Activated naive CD4-positive, alpha-beta T cell treated with anti-CD3 and anti-CD28 coated beads, Interleukin-2, amount 50 U/mL, for 24 hours (primary cell): ENCODE measurements at regions not wholly inside any gene's neighbourhood (a gene's known extent, or its start where the extent isn't known, plus 50 kb on each side); places are given as distances from the start of the nearest gene placed in this dataset.

Experiments
- H3K27ac Mint-ChIP-seq: one replicate; pipeline ENCODE4 v1.8.0; 2021; ENCODE audit warnings: mild to moderate bottlenecking, mixed read lengths
- H3K27me3 Mint-ChIP-seq: one replicate; pipeline ENCODE4 v1.8.0; 2021; ENCODE audit warnings: mixed read lengths
- H3K36me3 Mint-ChIP-seq: one replicate; pipeline ENCODE4 v1.8.0; 2021; ENCODE audit warnings: mixed read lengths
- H3K4me1 Mint-ChIP-seq: one replicate; pipeline ENCODE4 v1.8.0; 2021; ENCODE audit warnings: mixed read lengths
- H3K4me3 Mint-ChIP-seq: one replicate; pipeline ENCODE4 v1.8.0; 2021; ENCODE audit warnings: mild to moderate bottlenecking, mixed read lengths
- H3K9me3 Mint-ChIP-seq: one replicate; pipeline ENCODE4 v1.8.0; 2021; ENCODE audit warnings: mixed read lengths

DNA sequence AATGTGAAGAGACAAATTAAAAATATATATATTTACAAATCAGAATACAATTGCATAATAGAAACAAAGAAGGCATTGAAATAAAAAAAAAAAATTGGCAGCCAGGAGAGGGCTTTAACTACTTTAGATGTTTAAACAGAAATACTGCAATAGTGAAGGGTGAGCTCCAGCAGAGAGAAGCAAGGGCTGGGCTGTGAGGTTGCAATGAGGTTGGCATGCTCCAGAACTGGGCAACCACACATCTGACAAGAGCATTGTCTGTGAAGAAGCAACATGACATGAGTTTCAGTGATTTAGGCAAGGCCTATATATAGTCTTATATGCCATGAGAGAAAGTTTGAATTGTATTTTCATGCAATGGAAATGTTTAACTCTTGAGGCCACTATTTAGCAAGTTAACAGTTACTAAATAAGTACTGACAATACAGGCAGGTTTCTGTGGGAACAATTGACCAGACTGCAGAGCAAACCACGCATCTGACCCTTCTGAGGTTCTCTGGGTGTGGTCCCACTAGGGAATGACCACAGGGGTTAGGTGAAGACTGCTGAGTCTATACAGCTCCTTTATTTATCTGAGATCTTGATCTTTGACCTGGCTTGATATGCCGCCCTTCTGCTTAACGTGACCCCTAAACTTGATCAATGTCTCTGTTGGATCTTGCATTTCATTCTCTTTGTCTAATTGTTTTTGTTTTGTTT, 354.2 kb upstream of the PIK3C3 start:
- no peak overlapping the region for H3K4me3 Mint-ChIP-seq
- no peaks in the 10 kb centered on the region for H3K4me1 Mint-ChIP-seq
- H3K27ac Mint-ChIP-seq, result no peak overlapping the region
- H3K36me3 Mint-ChIP-seq, result no peaks in the 10 kb centered on the region
- H3K27me3 Mint-ChIP-seq, result no peaks in the 10 kb centered on the region
- H3K9me3 Mint-ChIP-seq, result no peaks in the 10 kb centered on the region

DNA sequence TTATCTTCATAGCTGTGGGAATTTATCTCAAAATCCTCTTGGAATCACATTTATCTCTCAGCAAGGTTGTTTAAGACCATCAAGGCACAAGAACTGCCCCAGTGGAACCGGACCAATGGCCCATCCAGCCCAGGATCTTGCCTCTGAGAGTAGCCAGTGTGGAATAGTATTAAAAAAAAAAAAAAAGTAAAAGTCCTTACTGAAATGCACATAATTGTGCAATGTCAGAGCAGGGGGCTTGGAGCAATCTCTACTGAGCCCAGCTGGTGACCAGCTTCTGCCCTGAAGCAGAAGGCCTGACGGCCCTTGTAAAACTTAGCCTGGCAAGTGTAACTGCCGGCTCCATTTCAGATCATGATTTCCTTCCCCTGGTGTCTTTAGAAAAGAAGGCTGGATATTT, 355.6 kb upstream of the PIK3C3 start:
- Mint-ChIP-seq H3K27me3 (no peaks in the 10 kb centered on the region), H3K4me3 (no peak overlapping the region), H3K4me1 (no peaks in the 10 kb centered on the region), H3K36me3 (no peaks in the 10 kb centered on the region), H3K27ac (no peak overlapping the region), H3K9me3 (no peaks in the 10 kb centered on the region)

DNA sequence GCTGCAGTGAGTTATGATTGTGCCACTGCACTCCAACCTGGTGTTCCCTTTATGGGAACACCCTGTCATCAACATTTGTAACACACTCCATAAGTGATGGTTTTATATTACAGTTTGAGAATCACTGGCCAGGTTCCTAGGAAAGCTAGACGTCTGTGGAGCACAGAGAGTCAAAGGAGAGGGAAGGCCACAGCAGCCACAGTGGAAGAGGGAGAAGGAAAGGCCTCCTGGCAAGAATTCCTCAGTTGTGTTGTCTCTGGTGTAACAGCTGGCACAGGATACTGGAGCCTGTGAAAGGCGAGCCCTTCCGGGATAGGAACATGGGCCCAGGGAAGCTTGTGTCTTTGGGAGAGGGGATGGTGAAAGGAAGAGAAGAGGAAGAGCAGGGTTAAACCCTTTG, 360.5 kb upstream of the PIK3C3 start:
- no peaks in the 10 kb centered on the region for H3K36me3 Mint-ChIP-seq
- no peaks in the 10 kb centered on the region for H3K4me1 Mint-ChIP-seq
- H3K9me3 Mint-ChIP-seq, result peaks cover under 1% of the 10 kb centered on the region
- H3K27ac Mint-ChIP-seq, result no peak overlapping the region
- no peaks in the 10 kb centered on the region for H3K27me3 Mint-ChIP-seq
- H3K4me3 Mint-ChIP-seq, result no peak overlapping the region

DNA sequence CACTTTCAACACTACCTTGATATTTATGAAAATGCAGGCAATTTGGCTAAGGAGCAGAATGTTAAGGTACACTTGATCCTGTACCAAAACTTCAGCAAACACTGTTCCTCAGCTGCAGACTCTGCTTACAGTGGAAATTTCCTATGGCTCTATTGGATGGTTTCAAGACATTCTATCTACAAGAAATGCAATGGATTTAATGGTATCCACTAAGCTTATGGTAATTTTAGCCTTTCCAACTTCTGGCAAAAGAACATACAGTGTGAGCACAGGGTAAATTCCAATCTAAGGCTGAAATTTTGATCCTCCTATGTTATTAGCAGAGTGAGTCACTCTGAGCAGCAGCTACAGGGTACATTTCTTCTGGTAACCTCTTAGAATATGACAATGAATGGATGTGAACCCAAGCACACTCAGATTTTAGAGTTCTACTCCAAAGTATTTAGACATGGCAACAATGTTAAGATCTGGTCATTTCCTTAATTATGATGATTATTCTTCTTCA, 361.8 kb upstream of the PIK3C3 start:
- H3K27me3 Mint-ChIP-seq, result no peaks in the 10 kb centered on the region
- no peak overlapping the region for H3K4me3 Mint-ChIP-seq
- no peaks in the 10 kb centered on the region for H3K36me3 Mint-ChIP-seq
- no peak overlapping the region for H3K27ac Mint-ChIP-seq
- H3K4me1 Mint-ChIP-seq, result no peaks in the 10 kb centered on the region
- H3K9me3 Mint-ChIP-seq, result peaks cover 4% of the 10 kb centered on the region

DNA sequence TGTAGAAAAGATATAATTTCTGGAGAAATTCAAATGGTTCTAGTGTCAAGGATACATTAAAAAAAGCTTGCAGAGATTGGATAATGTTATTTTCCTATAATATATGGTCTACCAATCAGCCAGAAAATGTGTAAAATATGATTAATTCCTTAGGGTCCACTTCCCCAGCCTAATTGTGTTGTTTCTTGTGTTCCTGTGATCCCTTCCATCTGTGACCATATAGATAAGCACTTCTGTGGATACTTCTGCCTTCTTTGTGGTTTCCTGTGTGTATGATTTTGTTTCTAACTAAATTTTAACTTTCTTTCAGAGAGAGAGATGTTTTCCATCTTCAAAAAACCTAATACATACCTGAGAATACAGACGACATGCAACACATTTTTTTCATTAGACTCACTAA, 367.1 kb upstream of the PIK3C3 start:
- Mint-ChIP-seq H3K36me3 (no peaks in the 10 kb centered on the region), H3K27ac (no peak overlapping the region), H3K4me1 (no peaks in the 10 kb centered on the region), H3K4me3 (no peak overlapping the region), H3K9me3 (peaks cover 4% of the 10 kb centered on the region), H3K27me3 (no peaks in the 10 kb centered on the region)

DNA sequence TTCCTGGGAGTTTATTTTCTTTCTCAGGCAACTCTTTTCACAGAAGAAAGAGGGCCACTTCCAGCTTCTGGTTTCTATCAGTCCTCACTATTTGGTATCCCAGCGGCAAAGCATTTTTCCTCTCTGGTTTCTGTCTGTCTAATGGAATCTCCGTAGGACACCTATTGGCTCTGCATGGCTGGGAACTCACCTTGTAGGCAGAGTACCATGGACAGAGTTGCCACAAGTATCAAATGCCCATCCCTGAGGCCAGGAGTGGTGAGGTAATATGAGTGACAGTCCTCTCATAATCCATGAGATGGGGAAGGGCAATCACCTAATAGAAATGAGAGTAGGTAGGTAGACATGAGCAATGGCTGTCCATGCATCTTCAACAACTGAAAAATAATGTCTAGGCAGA, 369.5 kb upstream of the PIK3C3 start:
- Mint-ChIP-seq H3K27me3 (no peaks in the 10 kb centered on the region), H3K4me3 (no peak overlapping the region), H3K36me3 (no peaks in the 10 kb centered on the region), H3K27ac (no peak overlapping the region), H3K4me1 (no peaks in the 10 kb centered on the region), H3K9me3 (peaks cover 4% of the 10 kb centered on the region)

DNA sequence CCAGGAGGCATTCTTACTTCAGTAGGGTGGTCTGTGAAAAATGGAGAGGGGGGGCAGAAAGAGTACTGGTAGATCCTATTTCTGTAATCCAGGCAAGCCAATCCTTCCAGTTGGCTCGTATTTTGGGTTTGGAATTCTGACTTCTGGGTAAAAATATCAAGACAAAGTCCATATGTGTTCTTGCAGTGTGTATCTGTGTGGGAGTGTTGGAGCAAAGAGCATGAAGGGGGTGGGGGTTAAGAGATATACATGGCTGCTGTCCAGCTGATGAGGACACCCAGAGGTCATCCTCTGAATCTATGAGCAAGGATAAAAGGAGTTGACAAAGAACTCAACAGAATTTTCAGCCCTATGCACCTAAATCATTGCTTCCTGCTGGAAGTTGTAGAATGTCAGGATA, 375.8 kb upstream of the PIK3C3 start:
- Mint-ChIP-seq H3K36me3 (no peaks in the 10 kb centered on the region), H3K9me3 (peaks cover 9% of the 10 kb centered on the region), H3K4me3 (no peak overlapping the region), H3K27me3 (no peaks in the 10 kb centered on the region), H3K27ac (no peak overlapping the region), H3K4me1 (no peaks in the 10 kb centered on the region)

DNA sequence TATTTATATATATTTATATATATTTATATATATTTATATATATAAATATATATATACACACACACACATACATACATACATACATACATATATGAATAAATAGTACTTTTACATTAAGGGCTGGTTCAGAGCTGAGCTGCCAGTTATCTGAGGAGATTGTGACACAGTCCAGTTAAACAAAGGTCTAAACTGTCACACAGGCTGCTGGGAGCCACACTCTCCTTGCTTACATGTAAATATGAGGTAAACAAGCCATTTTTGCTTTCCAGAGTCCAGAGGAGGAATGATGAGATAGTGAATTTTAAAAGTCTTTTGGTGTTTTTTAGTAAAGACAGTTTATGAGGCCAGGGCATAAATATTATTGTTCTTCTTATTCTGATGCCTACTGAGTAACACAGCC, 377.5 kb upstream of the PIK3C3 start:
- H3K27me3 Mint-ChIP-seq, result no peaks in the 10 kb centered on the region
- no peaks in the 10 kb centered on the region for H3K4me1 Mint-ChIP-seq
- H3K36me3 Mint-ChIP-seq, result no peaks in the 10 kb centered on the region
- no peak overlapping the region for H3K27ac Mint-ChIP-seq
- peaks cover 9% of the 10 kb centered on the region for H3K9me3 Mint-ChIP-seq
- H3K4me3 Mint-ChIP-seq, result no peak overlapping the region

DNA sequence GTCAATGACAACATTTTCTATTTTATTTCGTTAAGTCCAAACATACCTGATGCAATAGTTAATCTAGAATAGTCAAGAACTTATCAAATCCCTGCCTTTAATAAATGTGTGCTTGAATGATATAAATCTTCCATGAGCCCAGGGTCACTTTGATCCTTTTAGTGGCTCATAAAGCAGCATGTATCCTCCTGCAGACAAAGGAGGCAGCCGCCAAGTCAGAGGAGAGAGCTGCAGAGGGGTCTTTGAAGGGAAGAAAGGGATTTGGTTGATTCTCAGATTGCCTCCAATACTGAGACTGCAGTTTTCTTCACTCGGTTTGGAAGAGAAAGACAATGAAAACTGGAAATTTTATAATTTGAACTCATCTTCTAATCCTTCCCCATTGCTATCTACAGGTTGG, 378.4 kb upstream of the PIK3C3 start:
- H3K27me3 Mint-ChIP-seq, result no peaks in the 10 kb centered on the region
- H3K36me3 Mint-ChIP-seq, result no peaks in the 10 kb centered on the region
- H3K9me3 Mint-ChIP-seq, result peaks cover 12% of the 10 kb centered on the region
- H3K4me1 Mint-ChIP-seq, result no peaks in the 10 kb centered on the region
- H3K4me3 Mint-ChIP-seq, result no peak overlapping the region
- H3K27ac Mint-ChIP-seq, result no peak overlapping the region

DNA sequence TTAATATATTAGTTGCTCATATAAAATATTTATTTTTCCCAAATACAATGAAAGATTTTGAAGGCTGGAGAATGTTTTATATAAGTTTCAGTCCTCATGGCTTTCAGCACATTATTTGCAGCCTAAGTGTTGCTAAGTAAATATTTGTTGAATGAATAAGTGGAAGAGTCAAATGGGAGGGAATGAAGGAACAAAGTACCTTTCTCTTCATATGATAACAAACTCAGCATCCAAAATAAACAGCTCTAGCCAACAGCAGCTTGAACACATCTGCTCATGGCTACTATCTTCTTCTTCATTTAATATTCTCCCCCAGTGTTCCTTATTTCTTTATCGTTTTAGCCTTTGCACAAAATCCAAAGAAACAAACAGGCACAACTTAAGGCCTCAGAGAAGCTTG, 385.2 kb upstream of the PIK3C3 start:
- Mint-ChIP-seq H3K9me3 (peaks cover 7% of the 10 kb centered on the region), H3K4me1 (no peaks in the 10 kb centered on the region), H3K27ac (no peak overlapping the region), H3K36me3 (no peaks in the 10 kb centered on the region), H3K4me3 (no peak overlapping the region), H3K27me3 (no peaks in the 10 kb centered on the region)

DNA sequence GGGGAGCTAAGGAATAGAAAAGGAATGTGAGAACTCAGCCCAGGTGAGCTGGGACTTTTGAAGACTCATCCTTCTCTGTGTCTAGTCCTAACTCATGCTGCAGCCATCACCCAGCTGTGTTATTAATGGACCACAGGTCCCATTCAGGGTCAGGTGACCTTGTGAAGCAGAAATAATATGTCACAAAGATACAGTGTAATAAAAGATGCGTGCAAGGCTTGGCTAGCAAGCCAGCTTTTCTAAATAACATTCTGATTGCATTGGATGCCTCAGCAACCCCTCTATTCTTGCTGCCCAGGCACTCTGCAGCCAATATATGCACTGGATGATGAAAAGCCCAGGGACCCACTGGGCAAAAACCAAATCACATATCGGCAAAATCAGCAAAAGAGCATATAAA, 393.1 kb upstream of the PIK3C3 start:
- H3K4me1 Mint-ChIP-seq, result no peaks in the 10 kb centered on the region
- no peaks in the 10 kb centered on the region for H3K9me3 Mint-ChIP-seq
- H3K27ac Mint-ChIP-seq, result no peak overlapping the region
- no peak overlapping the region for H3K4me3 Mint-ChIP-seq
- no peaks in the 10 kb centered on the region for H3K27me3 Mint-ChIP-seq
- no peaks in the 10 kb centered on the region for H3K36me3 Mint-ChIP-seq

DNA sequence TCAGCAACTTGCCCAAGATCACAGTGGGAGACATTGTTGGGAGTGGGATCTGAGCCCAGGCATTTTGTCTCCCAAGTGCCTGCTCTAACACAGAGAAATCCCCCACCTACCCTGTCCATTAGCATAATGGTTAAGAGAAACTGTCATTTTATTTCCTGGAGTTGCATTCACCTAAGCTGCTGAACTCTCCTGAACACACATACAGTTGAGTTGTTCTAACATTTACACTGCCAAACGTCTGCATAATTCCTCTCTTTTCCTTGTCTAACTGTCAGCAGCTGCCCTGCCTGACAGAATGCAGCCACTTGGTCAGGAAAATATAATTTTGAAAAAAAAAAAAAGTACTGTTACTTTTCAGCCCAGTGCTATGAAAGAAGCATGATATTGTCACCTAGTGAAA, 396.3 kb upstream of the PIK3C3 start:
- Mint-ChIP-seq H3K27ac (no peak overlapping the region), H3K36me3 (no peaks in the 10 kb centered on the region)

DNA sequence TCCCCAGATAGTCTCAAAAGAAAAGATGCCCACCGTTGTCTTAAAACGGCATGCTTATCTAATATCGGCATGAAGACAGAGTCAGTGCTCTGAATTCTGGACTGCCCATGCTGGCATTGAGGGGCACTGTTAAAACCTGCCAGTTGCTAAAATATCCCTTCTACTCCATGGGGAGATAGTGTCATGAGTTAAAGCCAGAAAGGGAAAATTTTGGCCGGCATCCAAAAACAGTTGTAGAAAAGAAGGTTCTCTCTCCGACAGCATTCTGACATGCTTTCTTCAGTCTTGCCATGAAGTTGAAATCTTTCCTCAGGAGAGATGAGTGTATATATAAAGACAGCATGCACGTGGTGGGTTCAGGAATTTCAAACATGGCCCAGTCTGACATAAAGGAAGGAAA, 401.3 kb upstream of the PIK3C3 start:
- Mint-ChIP-seq H3K4me3 (no peak overlapping the region), H3K27ac (no peak overlapping the region), H3K27me3 (no peaks in the 10 kb centered on the region), H3K36me3 (no peaks in the 10 kb centered on the region), H3K9me3 (no peaks in the 10 kb centered on the region), H3K4me1 (no peaks in the 10 kb centered on the region)

More for the DNA sequence above, 396.3 kb upstream of the PIK3C3 start:
- Mint-ChIP-seq H3K4me1 (no peaks in the 10 kb centered on the region), H3K9me3 (no peaks in the 10 kb centered on the region), H3K4me3 (no peak overlapping the region), H3K27me3 (no peaks in the 10 kb centered on the region)

DNA sequence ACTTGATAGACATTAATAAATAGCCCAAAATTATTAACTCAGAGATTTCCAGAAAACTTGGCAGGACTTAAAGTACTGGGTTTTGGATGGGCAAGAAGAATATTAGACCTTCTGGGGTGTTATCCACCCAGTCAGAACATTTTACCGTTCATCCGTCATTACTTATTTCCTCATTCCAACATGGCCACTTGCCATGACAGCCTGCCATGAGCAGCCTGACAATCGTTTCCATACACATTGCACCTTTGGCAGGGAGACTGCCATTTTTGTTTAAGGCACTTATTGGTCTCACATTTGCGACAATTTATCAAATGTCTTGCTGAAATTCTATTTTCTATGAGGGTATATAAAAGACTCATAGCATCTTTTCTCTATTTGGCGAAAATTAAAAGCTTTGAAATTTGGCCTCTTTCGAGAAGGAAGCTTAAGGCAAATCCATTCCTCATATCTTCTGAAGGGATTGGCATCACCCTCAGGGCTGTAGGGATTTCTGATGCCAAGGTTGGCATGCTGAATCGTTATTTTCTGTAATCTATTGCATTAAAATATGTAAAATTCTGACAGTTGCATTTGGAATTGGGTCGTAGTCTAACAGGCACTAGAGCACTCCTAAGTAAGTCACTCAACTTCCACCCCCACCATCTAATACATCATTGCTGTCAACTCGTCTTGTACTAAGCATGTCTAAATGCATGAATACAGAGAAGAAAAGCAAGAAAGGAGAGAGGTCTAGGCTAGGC, 406.3 kb upstream of the PIK3C3 start:
- no peak overlapping the region for H3K4me3 Mint-ChIP-seq
- no peaks in the 10 kb centered on the region for H3K9me3 Mint-ChIP-seq
- no peaks in the 10 kb centered on the region for H3K4me1 Mint-ChIP-seq
- H3K36me3 Mint-ChIP-seq, result no peaks in the 10 kb centered on the region
- no peak overlapping the region for H3K27ac Mint-ChIP-seq
- no peaks in the 10 kb centered on the region for H3K27me3 Mint-ChIP-seq

DNA sequence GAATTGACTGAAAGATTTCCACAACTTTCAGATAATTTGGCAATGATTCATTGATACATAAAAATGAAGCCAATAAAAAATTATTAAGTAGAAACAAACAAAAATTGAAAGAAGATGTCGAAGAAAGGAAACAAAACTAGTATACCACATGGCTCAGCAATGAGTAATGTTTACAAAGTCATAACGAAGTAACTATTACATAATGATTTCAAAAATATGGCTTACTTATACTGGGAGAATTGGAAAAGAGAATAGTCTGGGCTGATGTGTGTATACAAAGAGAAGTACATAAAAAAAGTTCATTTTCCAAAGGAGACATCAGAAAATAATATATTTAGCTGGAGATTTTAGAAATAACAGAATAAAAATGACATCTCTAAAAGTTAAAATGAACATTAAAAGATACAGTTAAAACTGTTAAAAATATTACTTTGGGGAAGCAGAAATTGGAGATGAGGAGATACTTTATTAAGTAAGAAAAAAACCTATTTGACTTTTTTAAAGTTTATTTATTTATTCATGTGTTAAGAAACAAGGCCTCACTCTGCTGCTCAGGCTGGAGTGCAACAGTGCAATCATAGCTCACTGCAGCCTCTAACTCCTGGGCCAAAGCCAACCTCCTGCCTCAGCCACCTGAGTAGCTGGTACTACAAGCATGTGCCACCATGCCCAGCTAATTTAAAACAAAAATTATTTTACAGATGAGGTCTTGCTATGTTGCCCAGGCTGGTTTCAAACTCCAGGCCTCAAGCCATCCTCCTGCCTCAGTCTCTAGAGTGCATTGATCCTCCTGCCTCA, 409.7 kb upstream of the PIK3C3 start:
- Mint-ChIP-seq H3K4me1 (no peaks in the 10 kb centered on the region), H3K4me3 (no peak overlapping the region), H3K27me3 (no peaks in the 10 kb centered on the region), H3K27ac (no peak overlapping the region), H3K36me3 (no peaks in the 10 kb centered on the region), H3K9me3 (peaks cover 5% of the 10 kb centered on the region)

DNA sequence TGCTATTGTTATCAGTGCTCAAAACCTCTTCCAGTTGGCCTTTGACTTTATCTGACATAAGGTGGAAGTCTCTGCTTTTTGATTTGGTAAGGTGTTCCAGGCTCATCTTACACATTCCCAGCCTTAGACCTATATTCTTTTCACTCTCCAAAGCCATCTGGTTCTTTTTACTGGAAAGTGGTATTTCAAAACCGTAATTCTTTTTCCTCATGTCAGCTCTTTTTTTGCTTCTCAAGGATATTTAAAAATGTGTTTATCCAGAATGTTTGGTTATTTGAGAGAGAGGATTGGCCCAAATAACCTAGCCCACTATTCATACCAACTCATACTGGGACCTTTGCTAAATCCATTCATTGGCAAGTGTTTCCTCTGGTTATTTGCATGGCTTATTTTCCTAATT, 411.2 kb upstream of the PIK3C3 start:
- H3K36me3 Mint-ChIP-seq, result no peaks in the 10 kb centered on the region

More for the DNA sequence above, 411.2 kb upstream of the PIK3C3 start:
- Mint-ChIP-seq H3K4me3 (no peak overlapping the region), H3K27ac (no peak overlapping the region), H3K27me3 (no peaks in the 10 kb centered on the region), H3K9me3 (peaks cover 10% of the 10 kb centered on the region), H3K4me1 (no peaks in the 10 kb centered on the region)
